Parathyroid adenoma (tissue), 2 donors: ENCODE measurements at regions not wholly inside any gene's neighbourhood (a gene's known extent, or its start where the extent isn't known, plus 50 kb on each side); places are given as distances from the start of the nearest gene placed in this dataset.

ENCODE experiments used
- H2AFZ ChIP-seq: fragments of 300-600 bp; sonication (generic); one replicate; pipeline ENCODE4 v1.7.0; 2017; ENCODE audit warnings: antibody characterized with exemption, mild to moderate bottlenecking
- H3K27ac ChIP-seq: fragments of 300-600 bp; sonication (generic); one replicate; pipeline ENCODE4 v1.7.0; 2017
- H3K27me3 ChIP-seq: fragments of 300-600 bp; sonication (generic); one replicate; pipeline ENCODE4 v1.7.0; 2017; ENCODE audit warnings: low read length; ENCODE audit not compliant: control insufficient read depth, insufficient read depth
- H3K36me3 ChIP-seq: fragments of 300-600 bp; sonication (generic); one replicate; pipeline ENCODE4 v1.7.0; 2017; ENCODE audit warnings: low read length; ENCODE audit not compliant: control insufficient read depth, insufficient read depth
- H3K4me1 ChIP-seq: fragments of 300-600 bp; sonication (generic); one replicate; pipeline ENCODE4 v1.7.0; 2017; ENCODE audit warnings: control low read depth
- H3K4me2 ChIP-seq: fragments of 300-600 bp; sonication (generic); one replicate; pipeline ENCODE4 v1.7.0; 2017; ENCODE audit warnings: low read length
- H3K4me3 ChIP-seq: fragments of 300-600 bp; sonication (generic); one replicate; pipeline ENCODE4 v1.7.0; 2017; ENCODE audit warnings: low read depth, low read length
- H3K79me2 ChIP-seq: fragments of 300-600 bp; sonication (generic); one replicate; pipeline ENCODE4 v1.7.0; 2017; ENCODE audit warnings: control low read depth
- H3K9ac ChIP-seq: fragments of 300-600 bp; sonication (generic); one replicate; pipeline ENCODE4 v1.7.0; 2017; ENCODE audit warnings: mild to moderate bottlenecking
- H3K9me3 ChIP-seq: fragments of 300-600 bp; sonication (generic); one replicate; pipeline ENCODE4 v1.7.0; 2017; ENCODE audit warnings: low read length; ENCODE audit not compliant: control insufficient read depth
- CTCF ChIP-seq: fragments of 300-600 bp; sonication (generic); IDR thresholded peaks from one replicate; pipeline ENCODE4 v1.7.0; 2017; ENCODE audit warnings: antibody characterized with exemption, mild to moderate bottlenecking
- donor health status: primary hyperparathyroidism.

- H3K36me3 ChIP-seq, result no peaks in the 10 kb centered on the region
- no peaks in the 10 kb centered on the region for H3K4me1 ChIP-seq
- H3K9ac ChIP-seq, result no peak overlapping the region
- H2AFZ ChIP-seq, result no peak overlapping the region
- H3K27me3 ChIP-seq, result no peaks in the 10 kb centered on the region
- no peak overlapping the region for H3K27ac ChIP-seq
- no peaks in the 10 kb centered on the region for H3K79me2 ChIP-seq
- H3K4me3 ChIP-seq, result no peak overlapping the region
- no peaks in the 10 kb centered on the region for H3K9me3 ChIP-seq
- TF ChIP-seq CTCF, result no peak
- H3K4me2 ChIP-seq, result no peak overlapping the region
Measured at GRCh38 chr12:125300249-125300648, 235.0 kb downstream of the AACS start.

GRCh38 chr12:125303337-125303736, 238.1 kb downstream of the AACS start:
- TF ChIP-seq CTCF, result no peak
- Histone ChIP-seq H3K36me3 (no peaks in the 10 kb centered on the region), H3K9ac (no peak overlapping the region), H3K4me1 (no peaks in the 10 kb centered on the region), H3K27ac (no peak overlapping the region), H3K27me3 (no peaks in the 10 kb centered on the region), H3K79me2 (no peaks in the 10 kb centered on the region), H3K4me2 (no peak overlapping the region), H3K9me3 (no peaks in the 10 kb centered on the region), H3K4me3 (no peak overlapping the region), H2AFZ (no peak overlapping the region)

- Histone ChIP-seq H3K79me2 (no peaks in the 10 kb centered on the region), H3K4me1 (no peaks in the 10 kb centered on the region), H3K27me3 (no peaks in the 10 kb centered on the region), H2AFZ (no peak overlapping the region), H3K9ac (no peak overlapping the region), H3K4me2 (no peak overlapping the region), H3K9me3 (no peaks in the 10 kb centered on the region), H3K36me3 (no peaks in the 10 kb centered on the region), H3K27ac (no peak overlapping the region), H3K4me3 (no peak overlapping the region)
- TF ChIP-seq CTCF, result no peak
Measured at GRCh38 chr12:125304029-125304428, 238.8 kb downstream of the AACS start.

GRCh38 chr12:125305231-125305630, 240.0 kb downstream of the AACS start:
- no peak for TF ChIP-seq CTCF

GRCh38 chr12:125310461-125310860, 245.2 kb downstream of the AACS start:
- Histone ChIP-seq H3K4me2 (no peak overlapping the region), H3K4me3 (no peak overlapping the region), H3K9ac (no peak overlapping the region), H3K27ac (no peak overlapping the region), H3K9me3 (no peaks in the 10 kb centered on the region), H3K4me1 (no peaks in the 10 kb centered on the region), H3K79me2 (no peaks in the 10 kb centered on the region), H3K27me3 (no peaks in the 10 kb centered on the region), H2AFZ (no peak overlapping the region), H3K36me3 (no peaks in the 10 kb centered on the region)
- no peak for TF ChIP-seq CTCF

More at GRCh38 chr12:125305231-125305630, 240.0 kb downstream of the AACS start:
- no peaks in the 10 kb centered on the region for H3K79me2 ChIP-seq
- no peak overlapping the region for H3K9ac ChIP-seq
- H3K4me1 ChIP-seq, result no peaks in the 10 kb centered on the region
- H3K9me3 ChIP-seq, result no peaks in the 10 kb centered on the region
- no peaks in the 10 kb centered on the region for H3K36me3 ChIP-seq
- no peak overlapping the region for H2AFZ ChIP-seq
- H3K4me3 ChIP-seq, result no peak overlapping the region
- no peaks in the 10 kb centered on the region for H3K27me3 ChIP-seq
- no peak overlapping the region for H3K4me2 ChIP-seq
- no peak overlapping the region for H3K27ac ChIP-seq
